HG03064 (cell line): ENCODE measurements at regions not wholly inside any gene's neighbourhood (a gene's known extent, or its start where the extent isn't known, plus 50 kb on each side); places are given as distances from the start of the nearest gene placed in this dataset.

Experiments
- ATAC-seq: cut with Tn5 transposase; IDR thresholded peaks from one replicate; pipeline ENCODE4 v1.9.1; 2021; ENCODE audit warnings: low read depth; ENCODE audit not compliant: unreplicated experiment

- ATAC-seq = no peak
Measured at GRCh38 chr2:139367416-139367815, 587.2 kb upstream of the NXPH2 start.

- ATAC-seq = no peak
Measured at GRCh38 chr2:139366681-139367080, 586.5 kb upstream of the NXPH2 start.

GRCh38 chr2:139365189-139365588 lies 585.0 kb upstream of the NXPH2 start:
- ATAC-seq = no peak

- no peak for ATAC-seq
Measured at GRCh38 chr2:139360654-139361053, 580.5 kb upstream of the NXPH2 start.

GRCh38 chr2:139359818-139360217 lies 579.6 kb upstream of the NXPH2 start:
- no peak for ATAC-seq

- ATAC-seq = no peak
Measured at GRCh38 chr2:139357972-139358371, 577.8 kb upstream of the NXPH2 start.

- ATAC-seq = no peak
Measured at GRCh38 chr2:139354518-139354917, 574.3 kb upstream of the NXPH2 start.

- ATAC-seq = no peak
Measured at GRCh38 chr2:139353874-139354273, 573.7 kb upstream of the NXPH2 start.

- no peak for ATAC-seq
Measured at GRCh38 chr2:139317259-139317658, 537.1 kb upstream of the NXPH2 start.

GRCh38 chr2:139314059-139314458 lies 533.9 kb upstream of the NXPH2 start:
- ATAC-seq = no peak

GRCh38 chr2:139296672-139297209 lies 516.6 kb upstream of the NXPH2 start:
- no peak for ATAC-seq

- no peak for ATAC-seq
Measured at GRCh38 chr2:139293992-139294548, 513.9 kb upstream of the NXPH2 start.

GRCh38 chr2:139281124-139281523 lies 500.9 kb upstream of the NXPH2 start:
- ATAC-seq = no peak

- no peak for ATAC-seq
Measured at GRCh38 chr2:139271879-139272278, 491.7 kb upstream of the NXPH2 start.

- no peak for ATAC-seq
Measured at GRCh38 chr2:139271149-139271548, 491.0 kb upstream of the NXPH2 start.

- ATAC-seq = no peak
Measured at GRCh38 chr2:139260052-139260430, 479.9 kb upstream of the NXPH2 start.

- no peak for ATAC-seq
Measured at GRCh38 chr2:139259422-139260051, 479.3 kb upstream of the NXPH2 start.

- ATAC-seq = no peak
Measured at GRCh38 chr2:139241286-139241685, 461.1 kb upstream of the NXPH2 start.

GRCh38 chr2:139237023-139237422 lies 456.8 kb upstream of the NXPH2 start:
- ATAC-seq = no peak

GRCh38 chr2:139230881-139231280 lies 450.7 kb upstream of the NXPH2 start:
- ATAC-seq = no peak

- no peak for ATAC-seq
Measured at GRCh38 chr2:139228276-139228675, 448.1 kb upstream of the NXPH2 start.

- ATAC-seq = no peak
Measured at GRCh38 chr2:139225961-139226360, 445.8 kb upstream of the NXPH2 start.
